Uterus (tissue), 3 donors: ENCODE measurements at regions not wholly inside any gene's neighbourhood (a gene's known extent, or its start where the extent isn't known, plus 50 kb on each side); places are given as distances from the start of the nearest gene placed in this dataset.

Experiments
- DNase-seq, 2 donors: peaks; one replicate each; pipeline ENCODE4 v3.0.0-alpha.2; 2019 to 2020
- H3K27ac ChIP-seq, 2 donors: fragments of 200-600 bp; sonication (generic); 1 replicate in 1 of 2; 2 replicates in 1 of 2; pipeline ENCODE4 v1.5.1; 2016 to 2018
- H3K27me3 ChIP-seq, 2 donors: fragments of 200-600 bp; sonication (generic); one replicate each; pipeline ENCODE4 v1.5.1; 2018 to 2019; ENCODE audit warnings: control low read depth in 1 of 2
- H3K36me3 ChIP-seq, 2 donors: fragments of 200-600 bp; sonication (generic); one replicate each; pipeline ENCODE4 v1.5.1; 2019; ENCODE audit warnings: control low read depth in 1 of 2
- H3K4me1 ChIP-seq, 2 donors: fragments of 200-600 bp; sonication (generic); one replicate each; pipeline ENCODE4 v1.5.1; 2018 to 2019; ENCODE audit warnings: control low read depth in 1 of 2
- H3K4me3 ChIP-seq, 2 donors: fragments of 200-600 bp; sonication (generic); 1 replicate in 1 of 2; 2 replicates in 1 of 2; pipeline ENCODE4 v1.5.1; 2018 to 2019; ENCODE audit warnings: mild to moderate bottlenecking in 1 of 2
- H3K9me3 ChIP-seq, 2 donors: fragments of 200-600 bp; sonication (generic); one replicate each; pipeline ENCODE4 v1.5.1; 2019; ENCODE audit warnings: control low read depth in 1 of 2
- CTCF ChIP-seq, 4 experiments: fragments of 200-600 bp in 2 of 4; fragments of 450-650 bp in 2 of 4; sonication (generic) in 2 of 4; IDR thresholded peaks; one replicate each; pipeline ENCODE4 v1.5.1; 2016 to 2019; ENCODE audit warnings: antibody characterized with exemption in 4 of 4, mild to moderate bottlenecking in 2 of 4, moderate library complexity in 1 of 4
- POLR2A ChIP-seq, 2 donors: fragments of 450-650 bp; IDR thresholded peaks; one replicate each; pipeline ENCODE4 v1.6.1; 2016; ENCODE audit warnings: antibody characterized with exemption in 2 of 2, mild to moderate bottlenecking in 1 of 2, moderate library complexity in 1 of 2
- intact Hi-C: fragments of 100-400 bp; cut with DNase I; formaldehyde crosslinking; loops from one replicate; pipeline ENCODE4 v1.15.1; 2023; ENCODE audit warnings: low total_unique reads
- donor health status: DM: yes; HTN: yes; CAD: no.

- peaks cover 0 to 4% of the 10 kb centered on the region in 2 donors for H3K9me3 ChIP-seq
- no peak overlapping the region for H3K4me3 ChIP-seq
- H3K27me3 ChIP-seq, result no peaks in the 10 kb centered on the region
- no peaks in the 10 kb centered on the region for H3K4me1 ChIP-seq
- intact Hi-C loops, result no loop called here
- H3K27ac ChIP-seq, result no peak overlapping the region
- no peaks in the 10 kb centered on the region for H3K36me3 ChIP-seq
- no peak for TF ChIP-seq POLR2A (IDR thresholded peaks at IDR 0.05)
- no peak for TF ChIP-seq CTCF (IDR thresholded peaks at IDR 0.05)
- DNase-seq, result no peak
Observed at GRCh38 chr7:9752033-9752432, 1221.6 kb upstream of the PHF14 start.

GRCh38 chr7:9761224-9761623 lies 1212.4 kb upstream of the PHF14 start:
- intact Hi-C loops, result no loop called here
- no peaks in the 10 kb centered on the region for H3K4me1 ChIP-seq
- no peaks in the 10 kb centered on the region for H3K27me3 ChIP-seq
- no peak for DNase-seq
- TF ChIP-seq POLR2A (IDR thresholded peaks at IDR 0.05) (no peak), CTCF (IDR thresholded peaks at IDR 0.05) (no peak)
- no peaks in the 10 kb centered on the region for H3K36me3 ChIP-seq
- peaks cover 0 to 4% of the 10 kb centered on the region in 2 donors for H3K9me3 ChIP-seq
- H3K27ac ChIP-seq, result no peak overlapping the region
- no peak overlapping the region for H3K4me3 ChIP-seq

- intact Hi-C loops, result no loop called here
- no peak for TF ChIP-seq POLR2A (IDR thresholded peaks at IDR 0.05)
- TF ChIP-seq CTCF (IDR thresholded peaks at IDR 0.05), result no peak
- Histone ChIP-seq H3K4me3 (no peak overlapping the region), H3K27ac (no peak overlapping the region), H3K27me3 (no peaks in the 10 kb centered on the region), H3K36me3 (no peaks in the 10 kb centered on the region), H3K4me1 (no peaks in the 10 kb centered on the region), H3K9me3 (no peaks in the 10 kb centered on the region)
- no peak for DNase-seq
Observed at GRCh38 chr7:9776900-9777299, 1196.8 kb upstream of the PHF14 start.

- intact Hi-C loops, result no loop called here
- H3K4me1 ChIP-seq, result no peaks in the 10 kb centered on the region
- H3K9me3 ChIP-seq, result no peaks in the 10 kb centered on the region
- no peak for DNase-seq
- H3K4me3 ChIP-seq, result no peak overlapping the region
- H3K36me3 ChIP-seq, result no peaks in the 10 kb centered on the region
- H3K27me3 ChIP-seq, result no peaks in the 10 kb centered on the region
- no peak overlapping the region for H3K27ac ChIP-seq
- TF ChIP-seq CTCF (IDR thresholded peaks at IDR 0.05), result no peak
- no peak for TF ChIP-seq POLR2A (IDR thresholded peaks at IDR 0.05)
Observed at GRCh38 chr7:9778367-9778766, 1195.3 kb upstream of the PHF14 start.

GRCh38 chr7:9781710-9782109 lies 1192.0 kb upstream of the PHF14 start:
- Histone ChIP-seq H3K4me3 (no peak overlapping the region), H3K36me3 (no peaks in the 10 kb centered on the region), H3K4me1 (no peaks in the 10 kb centered on the region), H3K27ac (no peak overlapping the region), H3K27me3 (no peaks in the 10 kb centered on the region), H3K9me3 (no peaks in the 10 kb centered on the region)
- intact Hi-C loops, result no loop called here
- DNase-seq, result no peak
- TF ChIP-seq POLR2A (IDR thresholded peaks at IDR 0.05) (no peak), CTCF (IDR thresholded peaks at IDR 0.05) (no peak)
